ENCODE measurements at regions not wholly inside any gene's neighbourhood (a gene's known extent, or its start where the extent isn't known, plus 50 kb on each side); places are given as distances from the start of the nearest gene placed in this dataset.

DNA sequence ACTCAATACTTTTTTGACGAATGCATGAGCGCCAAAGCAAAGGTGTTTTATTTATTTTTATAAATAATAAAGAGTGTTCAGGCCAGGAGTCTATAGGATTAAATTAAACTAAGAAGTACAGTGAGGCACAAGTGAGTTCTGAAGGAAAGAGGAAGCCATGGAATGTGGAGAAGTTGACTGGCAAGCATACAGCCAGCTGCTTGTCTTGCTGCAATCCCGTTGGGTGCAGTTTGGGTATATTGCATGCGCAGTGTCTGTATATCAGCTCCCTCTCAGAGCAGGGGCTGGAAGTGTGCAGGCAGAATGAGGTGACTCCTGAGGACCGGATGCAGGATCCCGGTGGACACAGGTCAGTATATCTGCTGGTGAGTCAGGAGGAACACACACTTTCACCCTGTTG lies 315.6 kb downstream of the ZSWIM6 start:
- TF ChIP-seq MAFK (IDR thresholded peaks at IDR 0.05; ENCODE audit: low read depth, low read length) (no peak), EZH2 (IDR thresholded peaks at IDR 0.05; ENCODE audit: low read depth, low read length, severe bottlenecking) (no peak), PHF8 (conservative IDR thresholded peaks at IDR 0.05; ENCODE audit: low read depth, low read length) (no peak), GABPA (IDR thresholded peaks at IDR 0.05; ENCODE audit: borderline replicate concordance, insufficient read depth, low read length) (no peak), POLR2A (IDR thresholded peaks at IDR 0.05; ENCODE audit: control extremely low read depth in 1 of 2, low read depth in 2 of 2, low read length in 2 of 2) (no peak), TEAD4 (IDR thresholded peaks at IDR 0.05; ENCODE audit: low read depth, low read length) (no peak), JUND (IDR thresholded peaks at IDR 0.05; ENCODE audit: low read length) (no peak), GTF2F1 (IDR thresholded peaks at IDR 0.05; ENCODE audit: borderline replicate concordance, low read depth, low read length) (no peak), POLR2AphosphoS5 (IDR thresholded peaks at IDR 0.05; ENCODE audit: low read depth, low read length) (no peak)
- TF ChIP-seq, protein P1, sequence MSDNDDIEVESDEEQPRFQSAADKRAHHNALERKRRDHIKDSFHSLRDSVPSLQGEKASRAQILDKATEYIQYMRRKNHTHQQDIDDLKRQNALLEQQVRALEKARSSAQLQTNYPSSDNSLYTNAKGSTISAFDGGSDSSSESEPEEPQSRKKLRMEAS (IDR thresholded peaks at IDR 0.05): no peak
- TF ChIP-seq, protein P2, sequence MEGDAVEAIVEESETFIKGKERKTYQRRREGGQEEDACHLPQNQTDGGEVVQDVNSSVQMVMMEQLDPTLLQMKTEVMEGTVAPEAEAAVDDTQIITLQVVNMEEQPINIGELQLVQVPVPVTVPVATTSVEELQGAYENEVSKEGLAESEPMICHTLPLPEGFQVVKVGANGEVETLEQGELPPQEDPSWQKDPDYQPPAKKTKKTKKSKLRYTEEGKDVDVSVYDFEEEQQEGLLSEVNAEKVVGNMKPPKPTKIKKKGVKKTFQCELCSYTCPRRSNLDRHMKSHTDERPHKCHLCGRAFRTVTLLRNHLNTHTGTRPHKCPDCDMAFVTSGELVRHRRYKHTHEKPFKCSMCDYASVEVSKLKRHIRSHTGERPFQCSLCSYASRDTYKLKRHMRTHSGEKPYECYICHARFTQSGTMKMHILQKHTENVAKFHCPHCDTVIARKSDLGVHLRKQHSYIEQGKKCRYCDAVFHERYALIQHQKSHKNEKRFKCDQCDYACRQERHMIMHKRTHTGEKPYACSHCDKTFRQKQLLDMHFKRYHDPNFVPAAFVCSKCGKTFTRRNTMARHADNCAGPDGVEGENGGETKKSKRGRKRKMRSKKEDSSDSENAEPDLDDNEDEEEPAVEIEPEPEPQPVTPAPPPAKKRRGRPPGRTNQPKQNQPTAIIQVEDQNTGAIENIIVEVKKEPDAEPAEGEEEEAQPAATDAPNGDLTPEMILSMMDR (IDR thresholded peaks at IDR 0.05; ENCODE audit: control extremely low read depth in 1 of 3, insufficient read depth in 1 of 3, low read depth in 1 of 3, low read length in 3 of 3): no peak
